ENCODE measurements at regions not wholly inside any gene's neighbourhood (a gene's known extent, or its start where the extent isn't known, plus 50 kb on each side); places are given as distances from the start of the nearest gene placed in this dataset.

GRCh38 chr1:81287411-81288080, 513.2 kb upstream of the ADGRL2 start:
- TF ChIP-seq, protein P1, sequence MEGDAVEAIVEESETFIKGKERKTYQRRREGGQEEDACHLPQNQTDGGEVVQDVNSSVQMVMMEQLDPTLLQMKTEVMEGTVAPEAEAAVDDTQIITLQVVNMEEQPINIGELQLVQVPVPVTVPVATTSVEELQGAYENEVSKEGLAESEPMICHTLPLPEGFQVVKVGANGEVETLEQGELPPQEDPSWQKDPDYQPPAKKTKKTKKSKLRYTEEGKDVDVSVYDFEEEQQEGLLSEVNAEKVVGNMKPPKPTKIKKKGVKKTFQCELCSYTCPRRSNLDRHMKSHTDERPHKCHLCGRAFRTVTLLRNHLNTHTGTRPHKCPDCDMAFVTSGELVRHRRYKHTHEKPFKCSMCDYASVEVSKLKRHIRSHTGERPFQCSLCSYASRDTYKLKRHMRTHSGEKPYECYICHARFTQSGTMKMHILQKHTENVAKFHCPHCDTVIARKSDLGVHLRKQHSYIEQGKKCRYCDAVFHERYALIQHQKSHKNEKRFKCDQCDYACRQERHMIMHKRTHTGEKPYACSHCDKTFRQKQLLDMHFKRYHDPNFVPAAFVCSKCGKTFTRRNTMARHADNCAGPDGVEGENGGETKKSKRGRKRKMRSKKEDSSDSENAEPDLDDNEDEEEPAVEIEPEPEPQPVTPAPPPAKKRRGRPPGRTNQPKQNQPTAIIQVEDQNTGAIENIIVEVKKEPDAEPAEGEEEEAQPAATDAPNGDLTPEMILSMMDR (IDR thresholded peaks at IDR 0.05; ENCODE audit: borderline replicate concordance, insufficient read depth, low read depth, low read length), result no peak
- no peak overlapping the region for H3K4me3 ChIP-seq (ENCODE audit: low read depth, low read length)

GRCh38 chr1:81270051-81270450, 530.7 kb upstream of the ADGRL2 start:
- no peak overlapping the region for H3K4me3 ChIP-seq (ENCODE audit: low read depth, low read length)
- TF ChIP-seq, protein P1 (IDR thresholded peaks at IDR 0.05; ENCODE audit: borderline replicate concordance, insufficient read depth, low read depth, low read length), result no peak

GRCh38 chr1:81264976-81265375, 535.8 kb upstream of the ADGRL2 start:
- TF ChIP-seq, protein P1 (IDR thresholded peaks at IDR 0.05; ENCODE audit: borderline replicate concordance, insufficient read depth, low read depth, low read length), result no peak

DNA sequence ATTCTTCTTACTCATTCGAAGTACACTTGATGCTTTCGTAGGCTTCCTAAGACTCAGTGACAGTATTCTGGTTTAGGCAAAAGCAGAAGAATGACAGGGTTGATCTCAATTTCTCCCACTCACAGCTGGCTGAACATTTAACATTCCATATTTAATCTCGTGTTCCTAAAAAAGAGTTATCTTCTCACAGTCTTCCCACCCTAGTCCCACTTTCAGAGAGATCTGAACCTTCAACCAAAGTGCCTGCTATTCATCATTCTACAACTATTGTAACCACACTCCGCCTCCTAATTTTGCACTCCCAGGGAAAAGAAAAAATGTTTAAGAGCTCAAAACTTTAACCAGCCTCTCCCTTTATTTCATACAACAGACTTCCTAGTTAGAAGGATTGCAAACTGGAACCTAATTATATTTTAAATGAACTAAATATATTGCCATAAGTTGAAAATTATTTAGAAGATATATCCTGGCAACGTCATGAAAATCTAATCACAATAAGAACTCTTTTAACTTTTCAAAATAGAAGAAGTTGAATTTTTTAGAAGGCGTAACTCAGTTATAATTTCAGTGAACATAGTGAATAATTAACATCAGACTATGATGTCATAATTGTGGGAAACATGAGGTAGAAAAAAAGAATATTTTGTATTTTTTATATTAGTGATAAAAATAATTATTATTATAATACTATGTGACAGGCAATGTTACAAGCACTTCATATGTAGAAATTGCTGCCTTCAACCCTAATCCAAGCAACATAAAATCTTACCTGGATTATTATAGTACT, 540.9 kb upstream of the ADGRL2 start:
- TF ChIP-seq, protein P1 (IDR thresholded peaks at IDR 0.05; ENCODE audit: borderline replicate concordance, insufficient read depth, low read depth, low read length), result no peak
- H3K4me3 ChIP-seq (ENCODE audit: low read depth, low read length), result no peak overlapping the region

More at GRCh38 chr1:81264976-81265375, 535.8 kb upstream of the ADGRL2 start:
- H3K4me3 ChIP-seq (ENCODE audit: low read depth, low read length), result no peak overlapping the region

DNA sequence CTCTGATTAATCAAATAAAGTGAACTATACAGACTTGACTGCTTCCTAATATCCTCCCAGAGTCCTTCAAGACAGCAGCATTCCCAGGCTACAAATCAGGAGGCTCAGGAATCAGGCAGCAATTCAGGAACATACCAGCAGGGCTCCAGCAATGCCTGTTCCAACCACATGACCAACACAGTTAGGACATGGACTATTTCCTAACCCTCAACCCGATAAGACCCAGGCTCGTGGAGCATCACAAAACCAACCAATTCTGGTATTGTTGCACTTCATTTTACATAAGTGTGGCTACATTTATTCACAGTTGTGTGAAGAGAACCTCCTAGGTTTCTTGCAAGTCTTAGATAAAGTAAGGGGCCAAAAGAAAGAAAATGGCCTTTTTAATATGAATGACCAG, 546.2 kb upstream of the ADGRL2 start:
- TF ChIP-seq, protein P1 (IDR thresholded peaks at IDR 0.05; ENCODE audit: borderline replicate concordance, insufficient read depth, low read depth, low read length), result no peak
- no peak overlapping the region for H3K4me3 ChIP-seq (ENCODE audit: low read depth, low read length)

- TF ChIP-seq, protein P1 (IDR thresholded peaks at IDR 0.05; ENCODE audit: borderline replicate concordance, insufficient read depth, low read depth, low read length), result no peak
- no peak overlapping the region for H3K4me3 ChIP-seq (ENCODE audit: low read depth, low read length)
Measured at GRCh38 chr1:81254068-81254467, 546.7 kb upstream of the ADGRL2 start.

Measured in GM12875 (cell line).